ENCODE measurements at regions not wholly inside any gene's neighbourhood (a gene's known extent, or its start where the extent isn't known, plus 50 kb on each side); places are given as distances from the start of the nearest gene placed in this dataset.

- Histone ChIP-seq H3K36me3 (ENCODE audit: control insufficient read depth, insufficient read depth, low read length) (no peaks in the 10 kb centered on the region), H3K4me3 (ENCODE audit: low read length) (no peak overlapping the region), H3K27ac (ENCODE audit: low read depth, low read length) (no peak overlapping the region), H3K4me1 (ENCODE audit: control insufficient read depth, insufficient read depth, low read length) (no peaks in the 10 kb centered on the region), H3K9ac (ENCODE audit: low read length) (no peak overlapping the region), H3K27me3 (ENCODE audit: control insufficient read depth, insufficient read depth, low read length) (no peaks in the 10 kb centered on the region)
Measured at GRCh38 chr10:61119573-61119972, 175.6 kb upstream of the RHOBTB1 start.

GRCh38 chr10:61115897-61116296 is 171.9 kb upstream of the RHOBTB1 start:
- H3K27ac ChIP-seq (ENCODE audit: low read depth, low read length), result no peak overlapping the region
- H3K27me3 ChIP-seq (ENCODE audit: control insufficient read depth, insufficient read depth, low read length), result no peaks in the 10 kb centered on the region
- H3K4me3 ChIP-seq (ENCODE audit: low read length), result no peak overlapping the region
- no peaks in the 10 kb centered on the region for H3K36me3 ChIP-seq (ENCODE audit: control insufficient read depth, insufficient read depth, low read length)
- no peak overlapping the region for H3K9ac ChIP-seq (ENCODE audit: low read length)
- H3K4me1 ChIP-seq (ENCODE audit: control insufficient read depth, insufficient read depth, low read length), result no peaks in the 10 kb centered on the region

GRCh38 chr10:61112771-61113170 is 168.8 kb upstream of the RHOBTB1 start:
- Histone ChIP-seq H3K27me3 (ENCODE audit: control insufficient read depth, insufficient read depth, low read length) (no peaks in the 10 kb centered on the region), H3K36me3 (ENCODE audit: control insufficient read depth, insufficient read depth, low read length) (no peaks in the 10 kb centered on the region), H3K9ac (ENCODE audit: low read length) (no peak overlapping the region), H3K4me3 (ENCODE audit: low read length) (no peak overlapping the region), H3K27ac (ENCODE audit: low read depth, low read length) (no peak overlapping the region), H3K4me1 (ENCODE audit: control insufficient read depth, insufficient read depth, low read length) (no peaks in the 10 kb centered on the region)

- H3K4me1 ChIP-seq (ENCODE audit: control insufficient read depth, insufficient read depth, low read length), result no peaks in the 10 kb centered on the region
- H3K4me3 ChIP-seq (ENCODE audit: low read length), result no peak overlapping the region
- no peak overlapping the region for H3K9ac ChIP-seq (ENCODE audit: low read length)
- H3K36me3 ChIP-seq (ENCODE audit: control insufficient read depth, insufficient read depth, low read length), result no peaks in the 10 kb centered on the region
- no peak overlapping the region for H3K27ac ChIP-seq (ENCODE audit: low read depth, low read length)
- H3K27me3 ChIP-seq (ENCODE audit: control insufficient read depth, insufficient read depth, low read length), result no peaks in the 10 kb centered on the region
Measured at GRCh38 chr10:61110936-61111335, 167.0 kb upstream of the RHOBTB1 start.

- H3K4me1 ChIP-seq (ENCODE audit: control insufficient read depth, insufficient read depth, low read length), result no peaks in the 10 kb centered on the region
- no peak overlapping the region for H3K9ac ChIP-seq (ENCODE audit: low read length)
- H3K4me3 ChIP-seq (ENCODE audit: low read length), result no peak overlapping the region
- no peaks in the 10 kb centered on the region for H3K27me3 ChIP-seq (ENCODE audit: control insufficient read depth, insufficient read depth, low read length)
- no peak overlapping the region for H3K27ac ChIP-seq (ENCODE audit: low read depth, low read length)
- no peaks in the 10 kb centered on the region for H3K36me3 ChIP-seq (ENCODE audit: control insufficient read depth, insufficient read depth, low read length)
Measured at GRCh38 chr10:61110188-61110844, 166.3 kb upstream of the RHOBTB1 start.

GRCh38 chr10:61108915-61109314 is 164.9 kb upstream of the RHOBTB1 start:
- no peak overlapping the region for H3K27ac ChIP-seq (ENCODE audit: low read depth, low read length)
- no peak overlapping the region for H3K4me3 ChIP-seq (ENCODE audit: low read length)
- H3K9ac ChIP-seq (ENCODE audit: low read length), result no peak overlapping the region
- H3K4me1 ChIP-seq (ENCODE audit: control insufficient read depth, insufficient read depth, low read length), result no peaks in the 10 kb centered on the region
- no peaks in the 10 kb centered on the region for H3K27me3 ChIP-seq (ENCODE audit: control insufficient read depth, insufficient read depth, low read length)
- no peaks in the 10 kb centered on the region for H3K36me3 ChIP-seq (ENCODE audit: control insufficient read depth, insufficient read depth, low read length)

- Histone ChIP-seq H3K4me1 (ENCODE audit: control insufficient read depth, insufficient read depth, low read length) (no peaks in the 10 kb centered on the region), H3K36me3 (ENCODE audit: control insufficient read depth, insufficient read depth, low read length) (no peaks in the 10 kb centered on the region), H3K27ac (ENCODE audit: low read depth, low read length) (no peak overlapping the region), H3K27me3 (ENCODE audit: control insufficient read depth, insufficient read depth, low read length) (no peaks in the 10 kb centered on the region), H3K4me3 (ENCODE audit: low read length) (no peak overlapping the region), H3K9ac (ENCODE audit: low read length) (no peak overlapping the region)
Measured at GRCh38 chr10:61100887-61101286, 156.9 kb upstream of the RHOBTB1 start.

GRCh38 chr10:61099756-61100155 is 155.8 kb upstream of the RHOBTB1 start:
- no peaks in the 10 kb centered on the region for H3K27me3 ChIP-seq (ENCODE audit: control insufficient read depth, insufficient read depth, low read length)
- H3K36me3 ChIP-seq (ENCODE audit: control insufficient read depth, insufficient read depth, low read length), result no peaks in the 10 kb centered on the region
- no peak overlapping the region for H3K27ac ChIP-seq (ENCODE audit: low read depth, low read length)
- no peak overlapping the region for H3K4me3 ChIP-seq (ENCODE audit: low read length)
- H3K9ac ChIP-seq (ENCODE audit: low read length), result no peak overlapping the region
- H3K4me1 ChIP-seq (ENCODE audit: control insufficient read depth, insufficient read depth, low read length), result no peaks in the 10 kb centered on the region

GRCh38 chr10:61098966-61099365 is 155.0 kb upstream of the RHOBTB1 start:
- Histone ChIP-seq H3K9ac (ENCODE audit: low read length) (no peak overlapping the region), H3K27ac (ENCODE audit: low read depth, low read length) (no peak overlapping the region), H3K27me3 (ENCODE audit: control insufficient read depth, insufficient read depth, low read length) (no peaks in the 10 kb centered on the region), H3K36me3 (ENCODE audit: control insufficient read depth, insufficient read depth, low read length) (no peaks in the 10 kb centered on the region), H3K4me1 (ENCODE audit: control insufficient read depth, insufficient read depth, low read length) (no peaks in the 10 kb centered on the region), H3K4me3 (ENCODE audit: low read length) (no peak overlapping the region)

- no peaks in the 10 kb centered on the region for H3K36me3 ChIP-seq (ENCODE audit: control insufficient read depth, insufficient read depth, low read length)
- H3K27me3 ChIP-seq (ENCODE audit: control insufficient read depth, insufficient read depth, low read length), result no peaks in the 10 kb centered on the region
- no peak overlapping the region for H3K27ac ChIP-seq (ENCODE audit: low read depth, low read length)
- no peaks in the 10 kb centered on the region for H3K4me1 ChIP-seq (ENCODE audit: control insufficient read depth, insufficient read depth, low read length)
- no peak overlapping the region for H3K9ac ChIP-seq (ENCODE audit: low read length)
- H3K4me3 ChIP-seq (ENCODE audit: low read length), result no peak overlapping the region
Measured at GRCh38 chr10:61097026-61097425, 153.0 kb upstream of the RHOBTB1 start.

- no peaks in the 10 kb centered on the region for H3K36me3 ChIP-seq (ENCODE audit: control insufficient read depth, insufficient read depth, low read length)
- no peaks in the 10 kb centered on the region for H3K4me1 ChIP-seq (ENCODE audit: control insufficient read depth, insufficient read depth, low read length)
- no peak overlapping the region for H3K9ac ChIP-seq (ENCODE audit: low read length)
- H3K27ac ChIP-seq (ENCODE audit: low read depth, low read length), result no peak overlapping the region
- H3K4me3 ChIP-seq (ENCODE audit: low read length), result no peak overlapping the region
- H3K27me3 ChIP-seq (ENCODE audit: control insufficient read depth, insufficient read depth, low read length), result no peaks in the 10 kb centered on the region
Measured at GRCh38 chr10:61096056-61096455, 152.1 kb upstream of the RHOBTB1 start.

- Histone ChIP-seq H3K9ac (ENCODE audit: low read length) (no peak overlapping the region), H3K4me1 (ENCODE audit: control insufficient read depth, insufficient read depth, low read length) (no peaks in the 10 kb centered on the region), H3K36me3 (ENCODE audit: control insufficient read depth, insufficient read depth, low read length) (no peaks in the 10 kb centered on the region), H3K27ac (ENCODE audit: low read depth, low read length) (no peak overlapping the region), H3K4me3 (ENCODE audit: low read length) (no peak overlapping the region), H3K27me3 (ENCODE audit: control insufficient read depth, insufficient read depth, low read length) (no peaks in the 10 kb centered on the region)
Measured at GRCh38 chr10:61091531-61091930, 147.5 kb upstream of the RHOBTB1 start.

- no peaks in the 10 kb centered on the region for H3K36me3 ChIP-seq (ENCODE audit: control insufficient read depth, insufficient read depth, low read length)
Measured at GRCh38 chr10:61089251-61089650, 145.3 kb upstream of the RHOBTB1 start.

More at GRCh38 chr10:61089251-61089650, 145.3 kb upstream of the RHOBTB1 start:
- Histone ChIP-seq H3K9ac (ENCODE audit: low read length) (no peak overlapping the region), H3K4me3 (ENCODE audit: low read length) (no peak overlapping the region), H3K4me1 (ENCODE audit: control insufficient read depth, insufficient read depth, low read length) (no peaks in the 10 kb centered on the region), H3K27me3 (ENCODE audit: control insufficient read depth, insufficient read depth, low read length) (no peaks in the 10 kb centered on the region), H3K27ac (ENCODE audit: low read depth, low read length) (no peak overlapping the region)

Data from rectal smooth muscle tissue (tissue), 1 donor.